Stimulated activated CD8-positive, alpha-beta memory T cell treated with anti-CD3 and anti-CD28 coated beads, Interleukin-4, amount 100 ng/mL, for 48 hours (primary cell): ENCODE measurements at regions not wholly inside any gene's neighbourhood (a gene's known extent, or its start where the extent isn't known, plus 50 kb on each side); places are given as distances from the start of the nearest gene placed in this dataset.

Experiments
- DNase-seq: peaks from one replicate; pipeline ENCODE4 v3.0.0-alpha.2; 2020

DNA sequence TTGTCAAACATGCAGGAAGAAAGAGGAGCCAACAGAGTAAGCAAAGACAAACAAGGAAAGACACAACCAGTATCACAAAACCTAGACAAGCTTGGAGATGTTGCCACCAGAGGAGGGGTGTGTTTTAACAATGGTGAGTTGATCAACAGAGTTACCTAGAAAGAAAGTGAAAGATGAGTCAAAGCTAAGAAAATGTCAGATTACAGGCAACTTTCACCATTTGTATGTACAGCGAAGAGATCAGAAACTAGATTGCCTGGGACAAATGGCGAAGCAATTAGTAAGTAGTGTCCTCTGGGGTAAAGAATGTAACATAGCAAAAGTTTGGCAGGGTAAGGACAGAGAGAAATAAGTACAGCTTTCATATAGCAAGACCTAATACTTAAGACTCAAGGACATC is 51.6 kb upstream of the POU3F2 start:
- no peak for DNase-seq

DNA sequence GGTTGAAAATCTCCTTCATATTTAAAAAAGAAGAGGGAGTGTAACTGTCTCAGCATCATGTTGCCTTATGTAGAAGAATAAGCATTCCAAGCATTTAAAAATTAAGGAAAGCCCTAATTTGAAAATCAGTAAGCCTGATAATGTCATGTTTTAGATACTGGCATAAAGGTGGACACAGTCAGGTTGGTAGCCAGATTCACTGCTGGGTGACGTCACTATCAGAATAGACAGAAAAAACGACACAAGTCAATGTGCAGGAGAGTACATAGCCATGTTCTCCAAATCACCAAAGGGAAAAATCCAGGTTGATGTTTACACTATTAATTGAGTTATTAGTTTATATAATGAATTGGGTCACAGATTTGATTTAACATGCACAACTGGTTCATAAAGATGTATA is 50.8 kb upstream of the POU3F2 start:
- no peak for DNase-seq
